WTC11 (cell line): ENCODE measurements at regions not wholly inside any gene's neighbourhood (a gene's known extent, or its start where the extent isn't known, plus 50 kb on each side); places are given as distances from the start of the nearest gene placed in this dataset.

Experiments used
- ATAC-seq: fragments of 200-7000 bp; cut with Tn5 transposase; 2 replicates; pipeline ENCODE4 v1.10.0; 2021; ENCODE audit warnings: mild to moderate bottlenecking, moderate library complexity
- CTCF ChIA-PET: fragments of 300-600 bp; sonication (Branson Sonifier 250); formaldehyde crosslinking; loops from one replicate; lab custom pipeline; 2021; ENCODE audit warnings: antibody characterized with exemption; lab: Charles Lee
- POLR2A ChIA-PET: fragments of 350-600 bp; sonication (Branson Sonifier 250); formaldehyde crosslinking; loops from one replicate; lab custom pipeline; 2021; ENCODE audit warnings: antibody characterized with exemption; lab: Charles Lee
- DNase-seq: peaks from one replicate; pipeline ENCODE4 v3.0.0; 2021; ENCODE audit warnings: low spot score
- H3K27ac Mint-ChIP-seq: 2 replicates; pipeline ENCODE4 v1.8.0; 2021; ENCODE audit warnings: mixed read lengths
- H3K27me3 Mint-ChIP-seq: 2 replicates; pipeline ENCODE4 v1.8.0; 2021; ENCODE audit warnings: low read depth, mild to moderate bottlenecking, moderate library complexity, mixed read lengths
- H3K36me3 Mint-ChIP-seq: 2 replicates; pipeline ENCODE4 v1.8.0; 2021; ENCODE audit warnings: mixed read lengths
- H3K4me1 Mint-ChIP-seq: 2 replicates; pipeline ENCODE4 v1.8.0; 2022; ENCODE audit warnings: mixed read lengths
- H3K4me3 Mint-ChIP-seq: 2 replicates; pipeline ENCODE4 v1.8.0; 2021; ENCODE audit warnings: mild to moderate bottlenecking, moderate library complexity, mixed read lengths
- H3K9me3 Mint-ChIP-seq: 2 replicates; pipeline ENCODE4 v1.8.0; 2021; ENCODE audit warnings: mixed read lengths
- CREM ChIP-seq: sonication (generic); formaldehyde crosslinking; IDR thresholded peaks from 2 replicates; pipeline ENCODE4 v1.8.1; 2022; ENCODE audit warnings: mild to moderate bottlenecking, missing genetic modification reagents, moderate library complexity
- ELF4 ChIP-seq: sonication (generic); formaldehyde crosslinking; IDR thresholded peaks from 2 replicates; pipeline ENCODE4 v1.8.1; 2022; ENCODE audit warnings: low read depth, mild to moderate bottlenecking, moderate library complexity, missing genetic modification reagents
- EMX1 ChIP-seq: fragments of 250-450 bp; sonication (Bioruptor Pico); IDR thresholded peaks from 2 replicates; pipeline ENCODE4 v1.8.0; 2021; ENCODE audit warnings: mild to moderate bottlenecking
- FOXJ3 ChIP-seq: sonication (generic); formaldehyde crosslinking; IDR thresholded peaks from 2 replicates; pipeline ENCODE4 v1.9.0; 2021; ENCODE audit warnings: missing genetic modification reagents, mild to moderate bottlenecking, borderline replicate concordance
- GRHL2 ChIP-seq: fragments of 250-450 bp; sonication (Bioruptor Pico); IDR thresholded peaks from 2 replicates; pipeline ENCODE4 v1.8.0; 2022; ENCODE audit warnings: mild to moderate bottlenecking, moderate library complexity; ENCODE audit not compliant: insufficient replicate concordance, severe bottlenecking
- JUN ChIP-seq: sonication (generic); formaldehyde crosslinking; IDR thresholded peaks from 2 replicates; pipeline ENCODE4 v1.8.0; 2023; ENCODE audit warnings: mild to moderate bottlenecking, missing genetic modification reagents
- SMAD3 ChIP-seq: sonication (generic); formaldehyde crosslinking; IDR thresholded peaks from 2 replicates; pipeline ENCODE4 v1.8.0; 2022; ENCODE audit warnings: missing genetic modification reagents, mild to moderate bottlenecking, borderline replicate concordance
- TEAD4 ChIP-seq: sonication (generic); formaldehyde crosslinking; IDR thresholded peaks from 2 replicates; pipeline ENCODE4 v1.8.0; 2022; ENCODE audit warnings: mild to moderate bottlenecking, missing genetic modification reagents
- TP53 ChIP-seq: sonication (generic); formaldehyde crosslinking; IDR thresholded peaks from 2 replicates; pipeline ENCODE4 v1.8.1; 2023; ENCODE audit warnings: mild to moderate bottlenecking, missing genetic modification reagents
- ZNF138 ChIP-seq: sonication (generic); formaldehyde crosslinking; conservative IDR thresholded peaks from 2 replicates; pipeline ENCODE4 v1.8.1; 2022; ENCODE audit warnings: mild to moderate bottlenecking, moderate library complexity, missing genetic modification reagents
- ZNF263 ChIP-seq: sonication (generic); formaldehyde crosslinking; IDR thresholded peaks from 2 replicates; pipeline ENCODE4 v1.8.1; 2022; ENCODE audit warnings: low read depth, mild to moderate bottlenecking, moderate library complexity, missing genetic modification reagents
- ZNF416 ChIP-seq: fragments of 250-450 bp; sonication (Bioruptor Pico); IDR thresholded peaks from 2 replicates; pipeline ENCODE4 v1.9.0; 2021; ENCODE audit warnings: mild to moderate bottlenecking, inconsistent platforms
- TF ChIP-seq, protein P1 (sequence below): fragments of 250-450 bp; sonication (Bioruptor Pico); IDR thresholded peaks from 2 replicates; pipeline ENCODE4 v1.9.0; 2021; ENCODE audit warnings: moderate library complexity, mild to moderate bottlenecking, inconsistent platforms, borderline replicate concordance
- TF ChIP-seq, protein P2 (sequence below): fragments of 250-450 bp; sonication (Bioruptor Pico); IDR thresholded peaks from 2 replicates; pipeline ENCODE4 v2.1.2; 2022; ENCODE audit warnings: mild to moderate bottlenecking, moderate library complexity
- TF ChIP-seq, protein P3 (sequence below): sonication (generic); formaldehyde crosslinking; conservative IDR thresholded peaks from 2 replicates; pipeline ENCODE4 v1.8.1; 2023; ENCODE audit warnings: mild to moderate bottlenecking, low read depth, missing genetic modification reagents, moderate library complexity
- TF ChIP-seq, protein P4 (sequence below): sonication (generic); formaldehyde crosslinking; IDR thresholded peaks from 2 replicates; pipeline ENCODE4 v1.8.1; 2023; ENCODE audit warnings: mild to moderate bottlenecking, moderate library complexity, missing genetic modification reagents
- TF ChIP-seq, protein P5 (sequence below): fragments of 250-450 bp; sonication (Bioruptor Pico); IDR thresholded peaks from 2 replicates; pipeline ENCODE4 v1.9.0; 2021; ENCODE audit warnings: mild to moderate bottlenecking, borderline replicate concordance

DNA sequence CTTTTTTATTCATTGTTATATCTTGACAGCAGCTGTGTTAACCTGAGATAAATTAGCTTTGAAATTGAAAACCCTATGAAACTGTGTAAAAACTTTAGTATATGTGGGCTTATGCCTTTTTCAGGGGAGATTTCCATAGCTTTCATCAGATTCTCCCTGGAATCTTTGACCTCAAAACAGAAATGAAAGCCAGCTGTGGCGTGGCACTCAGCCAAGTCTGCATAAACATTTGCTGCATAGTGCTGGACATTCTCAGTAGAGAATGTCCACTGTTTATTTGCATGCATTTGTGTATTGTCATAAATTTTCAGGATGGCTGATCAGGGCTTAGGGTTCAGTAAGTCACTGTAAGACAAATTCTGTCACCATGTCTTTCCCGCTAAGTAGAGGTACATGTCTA is 115.3 kb upstream of the NAP1L1 start:
- DNase-seq (no peak), ATAC-seq (no peak)
- peaks cover 82% of the 10 kb centered on the region for H3K9me3 Mint-ChIP-seq
- H3K27ac Mint-ChIP-seq, result no peak overlapping the region
- no peaks in the 10 kb centered on the region; the same call in 1 of the 2 replicates for H3K27me3 Mint-ChIP-seq
- H3K36me3 Mint-ChIP-seq, result peaks cover 40% of the 10 kb centered on the region
- POLR2A ChIA-PET, result no interaction called here
- H3K4me1 Mint-ChIP-seq, result peaks cover 8% of the 10 kb centered on the region
- TF ChIP-seq ZNF416 (no peak), TEAD4 (CRISPR knock-in tag) (no peak), CREM (CRISPR knock-in tag) (no peak)
- TF ChIP-seq, protein P1, sequence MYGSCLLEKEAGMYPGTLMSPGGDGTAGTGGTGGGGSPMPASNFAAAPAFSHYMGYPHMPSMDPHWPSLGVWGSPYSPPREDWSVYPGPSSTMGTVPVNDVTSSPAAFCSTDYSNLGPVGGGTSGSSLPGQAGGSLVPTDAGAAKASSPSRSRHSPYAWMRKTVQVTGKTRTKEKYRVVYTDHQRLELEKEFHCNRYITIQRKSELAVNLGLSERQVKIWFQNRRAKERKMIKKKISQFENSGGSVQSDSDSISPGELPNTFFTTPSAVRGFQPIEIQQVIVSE (CRISPR knock-in tag), result no peak
- H3K4me3 Mint-ChIP-seq, result no peak overlapping the region
- CTCF ChIA-PET, result no interaction called here

DNA sequence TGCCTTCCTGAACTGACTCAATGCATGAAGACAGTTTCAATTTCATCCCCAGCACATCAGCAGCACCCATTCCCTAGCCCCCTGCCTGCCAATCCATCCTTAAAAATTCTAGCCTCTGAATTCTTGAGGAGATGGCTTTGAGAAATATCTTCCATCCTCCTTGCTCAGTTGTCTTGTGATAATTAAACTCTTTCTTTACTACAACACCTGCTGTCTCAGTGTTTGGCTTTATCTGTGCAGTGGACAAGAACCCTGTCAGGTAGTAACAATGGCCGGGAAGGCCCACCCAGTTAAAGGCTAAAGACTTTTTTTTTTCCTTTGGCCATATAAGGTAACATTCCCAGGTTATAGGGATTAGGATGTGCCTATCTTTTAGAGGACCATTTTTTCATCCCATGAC is 114.4 kb upstream of the NAP1L1 start:
- TF ChIP-seq JUN (CRISPR knock-in tag) (no peak), FOXJ3 (CRISPR knock-in tag) (no peak), ZNF263 (CRISPR knock-in tag) (no peak), TP53 (CRISPR knock-in tag) (no peak), EMX1 (CRISPR knock-in tag) (no peak), ELF4 (CRISPR knock-in tag) (no peak), GRHL2 (CRISPR knock-in tag) (no peak), ZNF138 (CRISPR knock-in tag) (no peak), SMAD3 (CRISPR knock-in tag) (no peak)
- TF ChIP-seq, protein P2, sequence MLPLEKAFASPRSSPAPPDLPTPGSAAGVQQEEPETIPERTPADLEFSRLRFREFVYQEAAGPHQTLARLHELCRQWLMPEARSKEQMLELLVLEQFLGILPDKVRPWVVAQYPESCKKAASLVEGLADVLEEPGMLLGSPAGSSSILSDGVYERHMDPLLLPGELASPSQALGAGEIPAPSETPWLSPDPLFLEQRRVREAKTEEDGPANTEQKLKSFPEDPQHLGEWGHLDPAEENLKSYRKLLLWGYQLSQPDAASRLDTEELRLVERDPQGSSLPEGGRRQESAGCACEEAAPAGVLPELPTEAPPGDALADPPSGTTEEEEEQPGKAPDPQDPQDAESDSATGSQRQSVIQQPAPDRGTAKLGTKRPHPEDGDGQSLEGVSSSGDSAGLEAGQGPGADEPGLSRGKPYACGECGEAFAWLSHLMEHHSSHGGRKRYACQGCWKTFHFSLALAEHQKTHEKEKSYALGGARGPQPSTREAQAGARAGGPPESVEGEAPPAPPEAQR (CRISPR knock-in tag), result no peak
- TF ChIP-seq, protein P3, sequence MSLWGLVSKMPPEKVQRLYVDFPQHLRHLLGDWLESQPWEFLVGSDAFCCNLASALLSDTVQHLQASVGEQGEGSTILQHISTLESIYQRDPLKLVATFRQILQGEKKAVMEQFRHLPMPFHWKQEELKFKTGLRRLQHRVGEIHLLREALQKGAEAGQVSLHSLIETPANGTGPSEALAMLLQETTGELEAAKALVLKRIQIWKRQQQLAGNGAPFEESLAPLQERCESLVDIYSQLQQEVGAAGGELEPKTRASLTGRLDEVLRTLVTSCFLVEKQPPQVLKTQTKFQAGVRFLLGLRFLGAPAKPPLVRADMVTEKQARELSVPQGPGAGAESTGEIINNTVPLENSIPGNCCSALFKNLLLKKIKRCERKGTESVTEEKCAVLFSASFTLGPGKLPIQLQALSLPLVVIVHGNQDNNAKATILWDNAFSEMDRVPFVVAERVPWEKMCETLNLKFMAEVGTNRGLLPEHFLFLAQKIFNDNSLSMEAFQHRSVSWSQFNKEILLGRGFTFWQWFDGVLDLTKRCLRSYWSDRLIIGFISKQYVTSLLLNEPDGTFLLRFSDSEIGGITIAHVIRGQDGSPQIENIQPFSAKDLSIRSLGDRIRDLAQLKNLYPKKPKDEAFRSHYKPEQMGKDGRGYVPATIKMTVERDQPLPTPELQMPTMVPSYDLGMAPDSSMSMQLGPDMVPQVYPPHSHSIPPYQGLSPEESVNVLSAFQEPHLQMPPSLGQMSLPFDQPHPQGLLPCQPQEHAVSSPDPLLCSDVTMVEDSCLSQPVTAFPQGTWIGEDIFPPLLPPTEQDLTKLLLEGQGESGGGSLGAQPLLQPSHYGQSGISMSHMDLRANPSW (CRISPR knock-in tag), result no peak
- TF ChIP-seq, protein P4, sequence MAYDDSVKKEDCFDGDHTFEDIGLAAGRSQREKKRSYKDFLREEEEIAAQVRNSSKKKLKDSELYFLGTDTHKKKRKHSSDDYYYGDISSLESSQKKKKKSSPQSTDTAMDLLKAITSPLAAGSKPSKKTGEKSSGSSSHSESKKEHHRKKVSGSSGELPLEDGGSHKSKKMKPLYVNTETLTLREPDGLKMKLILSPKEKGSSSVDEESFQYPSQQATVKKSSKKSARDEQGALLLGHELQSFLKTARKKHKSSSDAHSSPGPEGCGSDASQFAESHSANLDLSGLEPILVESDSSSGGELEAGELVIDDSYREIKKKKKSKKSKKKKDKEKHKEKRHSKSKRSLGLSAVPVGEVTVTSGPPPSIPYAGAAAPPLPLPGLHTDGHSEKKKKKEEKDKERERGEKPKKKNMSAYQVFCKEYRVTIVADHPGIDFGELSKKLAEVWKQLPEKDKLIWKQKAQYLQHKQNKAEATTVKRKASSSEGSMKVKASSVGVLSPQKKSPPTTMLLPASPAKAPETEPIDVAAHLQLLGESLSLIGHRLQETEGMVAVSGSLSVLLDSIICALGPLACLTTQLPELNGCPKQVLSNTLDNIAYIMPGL (CRISPR knock-in tag), result no peak
- TF ChIP-seq, protein P5, sequence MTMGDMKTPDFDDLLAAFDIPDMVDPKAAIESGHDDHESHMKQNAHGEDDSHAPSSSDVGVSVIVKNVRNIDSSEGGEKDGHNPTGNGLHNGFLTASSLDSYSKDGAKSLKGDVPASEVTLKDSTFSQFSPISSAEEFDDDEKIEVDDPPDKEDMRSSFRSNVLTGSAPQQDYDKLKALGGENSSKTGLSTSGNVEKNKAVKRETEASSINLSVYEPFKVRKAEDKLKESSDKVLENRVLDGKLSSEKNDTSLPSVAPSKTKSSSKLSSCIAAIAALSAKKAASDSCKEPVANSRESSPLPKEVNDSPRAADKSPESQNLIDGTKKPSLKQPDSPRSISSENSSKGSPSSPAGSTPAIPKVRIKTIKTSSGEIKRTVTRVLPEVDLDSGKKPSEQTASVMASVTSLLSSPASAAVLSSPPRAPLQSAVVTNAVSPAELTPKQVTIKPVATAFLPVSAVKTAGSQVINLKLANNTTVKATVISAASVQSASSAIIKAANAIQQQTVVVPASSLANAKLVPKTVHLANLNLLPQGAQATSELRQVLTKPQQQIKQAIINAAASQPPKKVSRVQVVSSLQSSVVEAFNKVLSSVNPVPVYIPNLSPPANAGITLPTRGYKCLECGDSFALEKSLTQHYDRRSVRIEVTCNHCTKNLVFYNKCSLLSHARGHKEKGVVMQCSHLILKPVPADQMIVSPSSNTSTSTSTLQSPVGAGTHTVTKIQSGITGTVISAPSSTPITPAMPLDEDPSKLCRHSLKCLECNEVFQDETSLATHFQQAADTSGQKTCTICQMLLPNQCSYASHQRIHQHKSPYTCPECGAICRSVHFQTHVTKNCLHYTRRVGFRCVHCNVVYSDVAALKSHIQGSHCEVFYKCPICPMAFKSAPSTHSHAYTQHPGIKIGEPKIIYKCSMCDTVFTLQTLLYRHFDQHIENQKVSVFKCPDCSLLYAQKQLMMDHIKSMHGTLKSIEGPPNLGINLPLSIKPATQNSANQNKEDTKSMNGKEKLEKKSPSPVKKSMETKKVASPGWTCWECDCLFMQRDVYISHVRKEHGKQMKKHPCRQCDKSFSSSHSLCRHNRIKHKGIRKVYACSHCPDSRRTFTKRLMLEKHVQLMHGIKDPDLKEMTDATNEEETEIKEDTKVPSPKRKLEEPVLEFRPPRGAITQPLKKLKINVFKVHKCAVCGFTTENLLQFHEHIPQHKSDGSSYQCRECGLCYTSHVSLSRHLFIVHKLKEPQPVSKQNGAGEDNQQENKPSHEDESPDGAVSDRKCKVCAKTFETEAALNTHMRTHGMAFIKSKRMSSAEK (CRISPR knock-in tag), result no peak
- TF ChIP-seq, all 79 proteins: peak for 0
- H3K36me3 Mint-ChIP-seq, result peaks cover 40% of the 10 kb centered on the region
- no peak overlapping the region for H3K4me3 Mint-ChIP-seq
- DNase-seq, result no peak
- peaks cover 73% of the 10 kb centered on the region for H3K9me3 Mint-ChIP-seq
- ATAC-seq, result no peak
- no peaks in the 10 kb centered on the region; the same call in 1 of the 2 replicates for H3K27me3 Mint-ChIP-seq
- peaks cover 2% of the 10 kb centered on the region for H3K4me1 Mint-ChIP-seq
- ChIA-PET CTCF (no interaction called here), POLR2A (no interaction called here)
- no peak overlapping the region for H3K27ac Mint-ChIP-seq
